K562 (cell line): ENCODE measurements at regions not wholly inside any gene's neighbourhood (a gene's known extent, or its start where the extent isn't known, plus 50 kb on each side); places are given as distances from the start of the nearest gene placed in this dataset.

Source experiments
- ARNT ChIP-seq, 2 experiments: fragments of 450-650 bp; IDR thresholded peaks; 2 replicates each; pipeline ENCODE4 v1.6.1; 2016; ENCODE audit warnings: mild to moderate bottlenecking in 1 of 2
- CCAR2 ChIP-seq: fragments of 200-400 bp; formaldehyde crosslinking; IDR thresholded peaks from 2 replicates; pipeline ENCODE4 v1.6.1; 2017; ENCODE audit warnings: mild to moderate bottlenecking, low read depth, low read length
- CHD4 ChIP-seq: fragments of 200-600 bp; sonication (generic); IDR thresholded peaks from 3 replicates; pipeline ENCODE4 v1.6.1; 2012; ENCODE audit warnings: low read depth, mild to moderate bottlenecking, mixed read lengths, low read length, inconsistent platforms; ENCODE audit not compliant: insufficient read depth, insufficient replicate concordance, poor library complexity, severe bottlenecking
- COPS2 ChIP-seq: fragments of 450-650 bp; conservative IDR thresholded peaks from 2 replicates; pipeline ENCODE4 v1.6.1; 2016; ENCODE audit warnings: mild to moderate bottlenecking, moderate library complexity
- ELF4 ChIP-seq: fragments of 450-650 bp; formaldehyde crosslinking; IDR thresholded peaks from 2 replicates; pipeline ENCODE4 v1.4.0; 2022; ENCODE audit warnings: missing genetic modification characterization
- HSF4 ChIP-seq: fragments of 250-450 bp; sonication (Bioruptor Pico); IDR thresholded peaks from 2 replicates; pipeline ENCODE4 v2.1.2; 2022; ENCODE audit warnings: mild to moderate bottlenecking, moderate library complexity, borderline replicate concordance
- KLF6 ChIP-seq: fragments of 250-450 bp; sonication (Bioruptor Pico); IDR thresholded peaks from 2 replicates; pipeline ENCODE4 v1.4.0; 2020; ENCODE audit warnings: mild to moderate bottlenecking, moderate library complexity, borderline replicate concordance
- NELFE ChIP-seq: IDR thresholded peaks from 2 replicates; pipeline ENCODE4 v1.6.1; 2011; ENCODE audit warnings: mild to moderate bottlenecking; ENCODE audit not compliant: insufficient read depth, insufficient read length
- PCBP2 ChIP-seq: fragments of 200-400 bp; formaldehyde crosslinking; IDR thresholded peaks from 2 replicates; pipeline ENCODE4 v1.6.1; 2018; ENCODE audit warnings: low read length, low read depth, mild to moderate bottlenecking, moderate library complexity; ENCODE audit not compliant: poor library complexity, severe bottlenecking
- POLR2H ChIP-seq: IDR thresholded peaks from 2 replicates; pipeline ENCODE4 v1.6.1; 2016; ENCODE audit warnings: missing genetic modification characterization, low read depth, mild to moderate bottlenecking, control low read depth, missing compliant biosample characterization, moderate library complexity
- PYGO2 ChIP-seq: fragments of 450-650 bp; IDR thresholded peaks from 2 replicates; pipeline ENCODE4 v1.6.1; 2016; ENCODE audit warnings: mild to moderate bottlenecking, missing genetic modification characterization, moderate library complexity, missing compliant biosample characterization
- RBM34 ChIP-seq: fragments of 200-400 bp; formaldehyde crosslinking; IDR thresholded peaks from 2 replicates; pipeline ENCODE4 v1.6.1; 2018; ENCODE audit warnings: low read length, borderline replicate concordance; ENCODE audit not compliant: insufficient read depth
- SNIP1 ChIP-seq: fragments of 450-650 bp; IDR thresholded peaks from 2 replicates; pipeline ENCODE4 v1.7.1; 2017; ENCODE audit warnings: low read depth, mild to moderate bottlenecking
- ZBTB8A ChIP-seq: fragments of 450-650 bp; IDR thresholded peaks from 2 replicates; pipeline ENCODE4 v1.6.1; 2018; ENCODE audit warnings: mild to moderate bottlenecking, moderate library complexity; ENCODE audit not compliant: partially characterized antibody
- ZC3H8 ChIP-seq: fragments of 450-650 bp; IDR thresholded peaks from 2 replicates; pipeline ENCODE4 v1.6.1; 2017
- ZFP30 ChIP-seq: fragments of 250-450 bp; sonication (Bioruptor Pico); IDR thresholded peaks from 2 replicates; pipeline ENCODE4 v1.8.0; 2022; ENCODE audit warnings: moderate library complexity, mild to moderate bottlenecking, inconsistent platforms, borderline replicate concordance
- TF ChIP-seq, protein P1 (sequence below): fragments of 450-650 bp; IDR thresholded peaks from 2 replicates; pipeline ENCODE4 v1.6.1; 2016; ENCODE audit warnings: mild to moderate bottlenecking
- TF ChIP-seq, protein P2 (sequence below), 2 experiments: fragments of 150-350 bp in 1 of 2; IDR thresholded peaks; 2 replicates each; pipeline ENCODE4 v1.6.1; 2012 to 2016; ENCODE audit warnings: low read depth in 2 of 2, low read length in 2 of 2, mild to moderate bottlenecking in 1 of 2, moderate library complexity in 1 of 2
- TF ChIP-seq, protein P3 (sequence below): sonication (generic); formaldehyde crosslinking; IDR thresholded peaks from 2 replicates; pipeline ENCODE4 v1.4.0; 2020; ENCODE audit warnings: mild to moderate bottlenecking, missing genetic modification reagents

DNA sequence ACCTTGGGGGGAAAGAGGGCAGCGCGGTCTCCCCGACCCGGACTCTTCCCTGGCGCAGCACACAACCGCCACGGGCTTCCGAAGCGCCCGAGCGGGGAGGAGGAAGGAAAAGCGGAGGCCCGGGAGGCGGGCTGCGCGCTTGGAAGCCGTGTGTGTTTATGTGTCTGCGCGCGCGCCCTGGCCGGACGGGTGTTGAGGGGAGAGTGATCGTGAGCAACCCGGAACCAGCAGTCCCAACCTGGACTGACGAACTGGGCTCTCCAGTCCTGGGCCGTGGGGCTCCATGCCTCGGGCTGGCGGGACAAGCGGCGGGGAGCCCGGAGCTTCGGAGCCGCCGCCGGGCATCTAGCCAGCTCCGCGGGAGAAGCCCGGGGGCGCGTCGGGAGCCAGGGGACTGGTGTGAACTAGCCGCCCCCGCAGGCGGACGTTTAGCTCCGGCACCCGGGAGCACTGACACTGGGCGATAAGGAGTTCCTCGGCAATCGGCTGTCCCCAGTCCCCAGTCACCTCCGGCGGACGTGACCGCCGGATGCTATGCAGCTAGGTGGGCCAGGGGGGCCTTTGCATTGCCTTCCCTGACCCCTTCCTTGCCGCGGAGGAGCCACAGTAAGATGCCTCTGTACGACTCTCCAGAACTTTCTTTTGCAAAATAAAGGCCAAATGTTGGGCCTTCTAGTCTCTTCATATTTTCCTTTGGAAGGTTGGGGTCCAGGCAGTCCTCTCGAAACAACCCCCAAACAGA lies 74.8 kb upstream of the BCOR start (continued):
- TF ChIP-seq ZFP30 (CRISPR knock-in tag) (no peak), POLR2H (tag) (no peak), ZC3H8 (no peak), CCAR2 (no peak), ELF4 (CRISPR knock-in tag) (no peak), KLF6 (CRISPR knock-in tag) (0 out of 2 replicates have a peak, but pooled peaks have one; percentile 15), CHD4 (no peak), RBM34 (no peak), HSF4 (CRISPR knock-in tag) (no peak), COPS2 (no peak), PCBP2 (no peak), NELFE (no peak), ZBTB8A (no peak), PYGO2 (tag) (no peak), ARNT (IDR thresholded peaks at IDR 0.05) (peak; percentile 90 to 95), SNIP1 (no peak)
- TF ChIP-seq, protein P1, sequence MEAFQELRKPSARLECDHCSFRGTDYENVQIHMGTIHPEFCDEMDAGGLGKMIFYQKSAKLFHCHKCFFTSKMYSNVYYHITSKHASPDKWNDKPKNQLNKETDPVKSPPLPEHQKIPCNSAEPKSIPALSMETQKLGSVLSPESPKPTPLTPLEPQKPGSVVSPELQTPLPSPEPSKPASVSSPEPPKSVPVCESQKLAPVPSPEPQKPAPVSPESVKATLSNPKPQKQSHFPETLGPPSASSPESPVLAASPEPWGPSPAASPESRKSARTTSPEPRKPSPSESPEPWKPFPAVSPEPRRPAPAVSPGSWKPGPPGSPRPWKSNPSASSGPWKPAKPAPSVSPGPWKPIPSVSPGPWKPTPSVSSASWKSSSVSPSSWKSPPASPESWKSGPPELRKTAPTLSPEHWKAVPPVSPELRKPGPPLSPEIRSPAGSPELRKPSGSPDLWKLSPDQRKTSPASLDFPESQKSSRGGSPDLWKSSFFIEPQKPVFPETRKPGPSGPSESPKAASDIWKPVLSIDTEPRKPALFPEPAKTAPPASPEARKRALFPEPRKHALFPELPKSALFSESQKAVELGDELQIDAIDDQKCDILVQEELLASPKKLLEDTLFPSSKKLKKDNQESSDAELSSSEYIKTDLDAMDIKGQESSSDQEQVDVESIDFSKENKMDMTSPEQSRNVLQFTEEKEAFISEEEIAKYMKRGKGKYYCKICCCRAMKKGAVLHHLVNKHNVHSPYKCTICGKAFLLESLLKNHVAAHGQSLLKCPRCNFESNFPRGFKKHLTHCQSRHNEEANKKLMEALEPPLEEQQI: no peak
- TF ChIP-seq, protein P2, sequence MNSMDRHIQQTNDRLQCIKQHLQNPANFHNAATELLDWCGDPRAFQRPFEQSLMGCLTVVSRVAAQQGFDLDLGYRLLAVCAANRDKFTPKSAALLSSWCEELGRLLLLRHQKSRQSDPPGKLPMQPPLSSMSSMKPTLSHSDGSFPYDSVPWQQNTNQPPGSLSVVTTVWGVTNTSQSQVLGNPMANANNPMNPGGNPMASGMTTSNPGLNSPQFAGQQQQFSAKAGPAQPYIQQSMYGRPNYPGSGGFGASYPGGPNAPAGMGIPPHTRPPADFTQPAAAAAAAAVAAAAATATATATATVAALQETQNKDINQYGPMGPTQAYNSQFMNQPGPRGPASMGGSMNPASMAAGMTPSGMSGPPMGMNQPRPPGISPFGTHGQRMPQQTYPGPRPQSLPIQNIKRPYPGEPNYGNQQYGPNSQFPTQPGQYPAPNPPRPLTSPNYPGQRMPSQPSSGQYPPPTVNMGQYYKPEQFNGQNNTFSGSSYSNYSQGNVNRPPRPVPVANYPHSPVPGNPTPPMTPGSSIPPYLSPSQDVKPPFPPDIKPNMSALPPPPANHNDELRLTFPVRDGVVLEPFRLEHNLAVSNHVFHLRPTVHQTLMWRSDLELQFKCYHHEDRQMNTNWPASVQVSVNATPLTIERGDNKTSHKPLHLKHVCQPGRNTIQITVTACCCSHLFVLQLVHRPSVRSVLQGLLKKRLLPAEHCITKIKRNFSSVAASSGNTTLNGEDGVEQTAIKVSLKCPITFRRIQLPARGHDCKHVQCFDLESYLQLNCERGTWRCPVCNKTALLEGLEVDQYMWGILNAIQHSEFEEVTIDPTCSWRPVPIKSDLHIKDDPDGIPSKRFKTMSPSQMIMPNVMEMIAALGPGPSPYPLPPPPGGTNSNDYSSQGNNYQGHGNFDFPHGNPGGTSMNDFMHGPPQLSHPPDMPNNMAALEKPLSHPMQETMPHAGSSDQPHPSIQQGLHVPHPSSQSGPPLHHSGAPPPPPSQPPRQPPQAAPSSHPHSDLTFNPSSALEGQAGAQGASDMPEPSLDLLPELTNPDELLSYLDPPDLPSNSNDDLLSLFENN (IDR thresholded peaks at IDR 0.05; ENCODE audit: low read depth in 2 of 2, low read length in 2 of 2): peak in 1 of 2 experiments; percentile 99; a peak in 2 of 4 replicates
- TF ChIP-seq, protein P3, sequence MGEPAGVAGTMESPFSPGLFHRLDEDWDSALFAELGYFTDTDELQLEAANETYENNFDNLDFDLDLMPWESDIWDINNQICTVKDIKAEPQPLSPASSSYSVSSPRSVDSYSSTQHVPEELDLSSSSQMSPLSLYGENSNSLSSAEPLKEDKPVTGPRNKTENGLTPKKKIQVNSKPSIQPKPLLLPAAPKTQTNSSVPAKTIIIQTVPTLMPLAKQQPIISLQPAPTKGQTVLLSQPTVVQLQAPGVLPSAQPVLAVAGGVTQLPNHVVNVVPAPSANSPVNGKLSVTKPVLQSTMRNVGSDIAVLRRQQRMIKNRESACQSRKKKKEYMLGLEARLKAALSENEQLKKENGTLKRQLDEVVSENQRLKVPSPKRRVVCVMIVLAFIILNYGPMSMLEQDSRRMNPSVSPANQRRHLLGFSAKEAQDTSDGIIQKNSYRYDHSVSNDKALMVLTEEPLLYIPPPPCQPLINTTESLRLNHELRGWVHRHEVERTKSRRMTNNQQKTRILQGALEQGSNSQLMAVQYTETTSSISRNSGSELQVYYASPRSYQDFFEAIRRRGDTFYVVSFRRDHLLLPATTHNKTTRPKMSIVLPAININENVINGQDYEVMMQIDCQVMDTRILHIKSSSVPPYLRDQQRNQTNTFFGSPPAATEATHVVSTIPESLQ (CRISPR knock-in tag): peak; percentile 54; the same call in 1 of the 2 replicates
